ENCODE measurements at regions not wholly inside any gene's neighbourhood (a gene's known extent, or its start where the extent isn't known, plus 50 kb on each side); places are given as distances from the start of the nearest gene placed in this dataset.
A peak's percentile ranks its signal among the peaks of the same experiment; 100 is the strongest.

DNA sequence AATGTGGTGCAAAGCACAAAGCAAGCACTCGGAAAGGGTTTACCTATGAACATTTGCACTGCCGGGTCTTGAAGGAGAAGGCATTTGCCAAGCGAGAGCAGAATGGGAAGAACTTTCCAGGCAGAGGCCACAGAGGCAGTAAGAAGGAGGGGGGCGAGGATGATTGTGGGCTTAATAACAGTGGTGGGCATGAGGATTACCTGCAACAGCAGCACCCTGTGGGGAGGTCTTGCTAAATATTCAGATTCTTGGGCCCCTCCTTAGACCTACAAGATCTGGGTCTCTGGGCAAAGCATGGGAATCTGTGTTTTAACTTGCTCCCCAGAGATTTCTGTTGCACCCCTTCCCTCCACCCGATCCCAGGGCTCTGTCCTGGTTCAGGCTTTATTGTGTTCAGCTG, 75.1 kb upstream of the ZBED5 start:
- H3K4me3 ChIP-seq (ENCODE audit: low read depth, low read length), result no peak overlapping the region

DNA sequence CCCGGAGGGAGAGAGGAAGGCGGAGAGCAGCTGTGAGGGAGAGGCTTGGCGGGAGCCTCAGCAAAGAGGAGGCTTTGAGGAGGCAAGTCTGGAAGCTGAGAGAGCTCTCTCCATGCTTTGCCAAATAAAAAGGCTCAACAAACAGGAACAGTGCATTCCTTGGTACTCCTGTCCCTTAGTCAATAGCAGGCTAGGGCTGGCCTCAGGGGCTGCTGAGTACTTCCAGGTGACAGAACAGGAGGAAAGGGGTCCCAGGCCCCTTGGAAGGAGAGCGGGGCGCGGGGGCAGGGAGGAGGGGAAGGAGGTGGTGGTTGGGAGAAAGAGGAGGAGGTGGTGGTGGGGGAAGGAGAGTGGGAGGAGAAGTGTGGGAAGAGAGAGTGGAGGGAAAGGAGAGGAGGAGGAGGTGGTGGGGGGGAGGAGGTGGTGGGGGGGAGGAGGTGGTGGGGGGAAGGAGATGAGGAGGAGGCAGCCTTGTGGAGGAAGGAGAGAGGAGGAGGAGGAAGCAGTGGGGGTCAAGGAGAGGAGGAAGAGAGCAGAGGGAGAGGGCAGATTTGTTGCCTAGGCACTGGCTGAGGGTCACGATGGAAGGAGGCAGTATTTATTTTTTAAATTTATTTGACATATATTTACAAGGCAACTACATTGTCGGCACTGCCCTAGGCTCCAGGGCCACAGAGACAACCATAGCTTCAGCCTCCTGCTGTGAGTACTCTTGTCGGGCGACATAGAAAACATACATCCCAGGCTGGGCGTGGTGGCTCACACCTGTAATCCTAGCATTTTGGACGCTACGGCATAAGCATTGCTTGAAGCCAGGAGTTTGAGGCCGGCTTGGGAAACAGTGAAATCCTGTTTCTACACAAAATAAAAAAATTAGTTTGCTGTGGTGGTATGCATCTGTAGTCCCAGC, 74.2 kb upstream of the ZBED5 start:
- H3K4me3 ChIP-seq (ENCODE audit: low read depth, low read length), result peak overlapping the region; percentile 45

GRCh38 chr11:10930972-10931760, 73.3 kb upstream of the ZBED5 start:
- peak overlapping the region; percentile 45 for H3K4me3 ChIP-seq (ENCODE audit: low read depth, low read length)

- H3K4me3 ChIP-seq (ENCODE audit: low read depth, low read length), result peak overlapping the region; percentile 45
These were observed 72.5 kb upstream of the ZBED5 start for GRCh38 chr11:10930224-10930971.

GRCh38 chr11:10927538-10927937, 69.7 kb upstream of the ZBED5 start:
- no peak overlapping the region for H3K4me3 ChIP-seq (ENCODE audit: low read depth, low read length)

- no peak overlapping the region for H3K4me3 ChIP-seq (ENCODE audit: low read depth, low read length)
These were observed 69.0 kb upstream of the ZBED5 start for GRCh38 chr11:10926801-10927211.

DNA sequence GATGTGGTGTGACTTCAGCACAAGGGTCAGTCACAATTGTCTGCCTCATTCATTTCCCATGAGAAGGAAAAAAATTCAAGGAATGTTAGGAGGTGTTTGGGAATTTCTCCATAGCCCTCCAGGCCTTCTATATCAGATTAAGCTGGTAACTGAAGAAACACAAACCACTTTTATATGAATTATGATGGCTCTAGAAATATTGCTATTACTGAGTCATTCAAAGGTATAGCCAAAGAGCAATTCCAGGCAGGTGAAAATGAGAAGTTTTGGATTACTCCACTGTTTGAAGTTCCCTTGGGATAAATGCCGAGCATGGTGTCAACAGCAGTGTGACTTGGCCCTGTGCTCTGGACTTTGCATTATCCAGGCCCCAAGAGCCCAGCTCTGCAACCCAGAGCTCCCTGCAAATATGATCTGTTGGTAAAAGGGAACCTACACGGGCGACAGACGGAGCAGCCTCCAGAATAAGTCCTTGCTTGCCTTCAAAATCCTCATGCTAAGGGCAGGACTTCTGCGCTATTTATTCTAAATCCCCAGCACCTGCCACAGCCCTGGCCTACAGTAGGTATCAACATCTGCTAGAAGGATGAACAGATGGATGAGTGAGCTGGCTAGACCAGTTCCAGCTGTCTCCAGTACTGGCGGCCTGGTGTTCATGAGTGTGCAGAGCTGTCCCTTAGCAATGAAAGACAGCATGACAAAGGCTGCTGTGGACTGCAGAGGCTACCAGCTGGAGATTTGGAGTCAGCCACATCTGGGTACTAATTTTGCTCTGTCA, 67.5 kb upstream of the ZBED5 start:
- no peak overlapping the region for H3K4me3 ChIP-seq (ENCODE audit: low read depth, low read length)

DNA sequence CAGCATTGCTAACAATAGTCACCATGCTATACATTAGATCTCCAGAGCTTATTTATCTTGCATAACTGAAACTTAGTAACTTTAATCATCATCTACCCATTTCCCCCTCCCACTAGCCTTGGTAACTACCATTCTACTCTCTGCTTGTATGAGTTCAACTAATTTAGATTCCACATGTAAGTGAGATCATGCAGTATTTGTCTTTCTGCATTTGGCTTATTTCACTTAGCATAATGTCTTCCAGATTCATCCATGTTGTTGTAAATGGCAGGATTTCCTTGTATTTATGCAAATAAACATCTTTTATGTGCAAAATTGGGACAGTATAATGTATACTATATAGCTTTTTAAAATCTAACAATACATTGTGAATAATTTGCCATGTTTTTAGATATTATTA, 66.0 kb upstream of the ZBED5 start:
- no peak overlapping the region for H3K4me3 ChIP-seq (ENCODE audit: low read depth, low read length)

- no peak overlapping the region for H3K4me3 ChIP-seq (ENCODE audit: low read depth, low read length)
These were observed 65.0 kb upstream of the ZBED5 start for GRCh38 chr11:10922892-10923291.

DNA sequence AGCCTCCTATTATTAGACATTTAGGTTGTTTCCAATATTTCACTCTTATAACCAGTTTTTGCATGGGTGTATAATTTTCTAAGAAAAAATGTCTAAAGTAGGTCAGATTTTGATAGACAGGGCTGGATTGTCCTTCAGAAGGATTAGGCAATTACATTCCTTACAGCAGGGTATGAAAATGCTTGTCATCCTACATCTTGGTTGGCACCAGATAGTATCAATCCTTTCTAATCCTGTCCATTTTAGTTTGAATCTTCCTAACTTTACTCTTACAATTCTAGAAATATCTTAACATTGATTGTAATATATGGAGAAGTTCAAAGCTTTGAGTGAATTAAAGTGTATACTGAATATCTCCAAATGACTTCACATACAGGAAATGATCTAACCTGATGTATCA, 63.0 kb upstream of the ZBED5 start:
- H3K4me3 ChIP-seq (ENCODE audit: low read depth, low read length), result no peak overlapping the region

DNA sequence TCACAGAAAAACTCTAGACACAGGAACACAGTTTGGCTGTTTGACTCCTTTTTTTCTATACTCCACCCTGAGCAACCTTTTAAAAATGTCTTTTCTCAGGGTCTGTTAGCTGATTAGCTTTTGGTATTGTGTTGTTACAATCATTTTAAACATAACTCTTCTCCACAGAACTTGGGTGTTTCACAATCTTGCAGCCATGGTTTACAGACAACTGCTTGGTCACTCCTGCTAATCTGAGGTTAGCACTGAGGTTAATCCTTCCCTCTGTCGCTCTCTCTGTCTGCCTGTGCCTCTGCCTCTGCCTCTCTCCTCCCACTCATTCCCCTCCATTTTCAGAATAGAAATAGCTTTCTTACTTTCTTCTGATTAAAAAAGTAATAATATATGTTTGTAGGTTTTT, 62.4 kb upstream of the ZBED5 start:
- H3K4me3 ChIP-seq (ENCODE audit: low read depth, low read length), result no peak overlapping the region

GRCh38 chr11:10918698-10919097, 60.8 kb upstream of the ZBED5 start:
- no peak overlapping the region for H3K4me3 ChIP-seq (ENCODE audit: low read depth, low read length)

DNA sequence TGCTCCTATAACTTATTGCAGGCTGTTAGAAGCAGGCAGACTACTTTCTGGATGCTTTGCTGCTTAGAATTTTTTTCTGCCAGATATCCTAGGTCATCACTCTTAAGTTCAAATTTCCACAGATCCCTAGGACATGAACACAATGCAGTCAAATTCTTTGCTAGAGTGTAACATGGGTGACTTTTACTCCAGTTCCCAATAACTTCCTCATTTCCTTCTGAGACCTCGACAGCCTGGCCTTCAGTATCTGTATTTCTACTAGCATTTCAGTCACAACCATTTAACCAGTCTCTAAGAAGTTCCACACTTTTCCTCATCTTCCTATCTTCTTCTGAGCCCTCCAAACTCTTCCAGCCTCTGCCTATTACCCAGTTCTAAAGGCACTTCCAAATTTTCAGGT, 60.4 kb upstream of the ZBED5 start:
- no peak overlapping the region for H3K4me3 ChIP-seq (ENCODE audit: low read depth, low read length)

DNA sequence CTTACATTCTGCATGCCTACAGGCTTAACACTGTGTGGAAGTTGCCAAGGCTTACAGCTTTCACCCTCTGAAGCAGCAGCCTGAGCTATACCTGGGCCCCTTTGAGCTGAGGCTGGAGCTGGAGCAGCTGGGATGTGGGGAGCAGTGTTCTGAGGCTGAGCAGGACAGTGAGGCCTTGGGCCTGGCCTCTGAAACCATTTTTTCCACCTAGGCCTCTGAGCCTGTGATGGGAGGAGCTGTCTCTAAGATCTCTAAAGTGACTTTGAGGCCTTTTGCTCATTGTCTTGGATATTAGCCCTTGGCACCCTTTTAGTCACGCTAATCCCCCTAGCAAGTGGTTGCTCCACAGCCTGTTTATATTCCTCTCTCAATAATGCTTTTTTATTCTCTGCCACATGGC, 59.9 kb upstream of the ZBED5 start:
- H3K4me3 ChIP-seq (ENCODE audit: low read depth, low read length), result no peak overlapping the region

DNA sequence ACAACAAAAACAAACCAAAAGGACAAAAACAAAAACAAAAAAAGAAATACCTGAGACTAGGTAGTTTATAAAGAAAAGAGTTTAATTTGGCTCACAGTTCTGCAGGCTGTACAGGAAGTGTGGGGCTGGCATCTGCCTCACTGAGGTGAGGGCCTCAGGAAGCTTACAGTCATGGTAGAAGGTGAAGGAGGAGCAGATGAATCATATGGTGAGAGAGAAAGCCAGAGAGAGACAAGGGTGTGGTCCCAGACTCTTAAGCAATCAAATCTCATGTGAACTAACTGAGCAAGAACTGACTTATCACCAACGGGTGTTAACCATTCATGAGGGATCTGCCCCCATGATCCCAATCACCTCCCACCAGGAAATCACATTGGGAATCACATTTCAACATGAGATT, 58.8 kb upstream of the ZBED5 start:
- H3K4me3 ChIP-seq (ENCODE audit: low read depth, low read length), result no peak overlapping the region

DNA sequence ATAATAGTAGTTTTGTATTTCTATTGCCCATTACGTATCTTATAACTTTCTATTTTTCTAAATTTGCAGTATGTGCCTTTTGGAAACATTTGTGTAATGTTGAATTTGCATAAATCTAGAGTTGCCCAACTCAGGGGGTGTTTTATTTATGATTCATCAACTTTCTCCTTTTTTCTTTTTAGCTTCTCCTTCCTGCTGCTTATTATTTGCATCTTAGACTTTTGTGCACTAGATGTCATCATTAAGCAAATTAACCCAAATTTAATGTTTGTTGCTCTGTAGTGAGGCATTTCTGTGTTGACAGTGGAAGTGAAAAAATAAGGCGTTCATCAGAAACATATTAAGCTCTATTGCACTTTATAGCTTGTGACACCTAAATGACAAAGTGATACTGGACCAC, 56.2 kb upstream of the ZBED5 start:
- H3K4me3 ChIP-seq (ENCODE audit: low read depth, low read length), result no peak overlapping the region

GRCh38 chr11:10913075-10913474, 55.2 kb upstream of the ZBED5 start:
- H3K4me3 ChIP-seq (ENCODE audit: low read depth, low read length), result no peak overlapping the region

DNA sequence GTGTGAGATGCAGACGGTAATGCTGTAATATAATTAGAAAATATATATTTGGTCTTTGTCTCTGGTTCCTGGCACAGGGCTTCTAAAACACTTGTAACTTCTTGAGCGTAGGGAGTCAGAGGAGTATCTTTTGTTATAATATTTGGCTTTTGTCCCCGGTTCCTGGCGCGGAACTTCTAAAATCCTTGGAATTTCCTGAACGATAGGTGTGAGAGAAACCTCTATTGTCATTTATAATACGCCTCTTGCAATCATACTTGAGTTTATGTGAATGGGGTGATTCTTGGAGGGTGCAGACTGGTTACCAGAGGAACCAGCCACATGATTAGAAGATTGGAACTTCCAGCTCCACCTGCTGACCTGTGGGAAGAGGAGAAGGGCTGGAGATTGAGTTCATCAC, 54.1 kb upstream of the ZBED5 start:
- H3K4me3 ChIP-seq (ENCODE audit: low read depth, low read length), result no peak overlapping the region

- H3K4me3 ChIP-seq (ENCODE audit: low read depth, low read length), result no peak overlapping the region
These were observed 51.5 kb upstream of the ZBED5 start for GRCh38 chr11:10909141-10909883.

Data from iPS-11a (cell line).